ENCODE measurements at regions not wholly inside any gene's neighbourhood (a gene's known extent, or its start where the extent isn't known, plus 50 kb on each side); places are given as distances from the start of the nearest gene placed in this dataset.

DNA sequence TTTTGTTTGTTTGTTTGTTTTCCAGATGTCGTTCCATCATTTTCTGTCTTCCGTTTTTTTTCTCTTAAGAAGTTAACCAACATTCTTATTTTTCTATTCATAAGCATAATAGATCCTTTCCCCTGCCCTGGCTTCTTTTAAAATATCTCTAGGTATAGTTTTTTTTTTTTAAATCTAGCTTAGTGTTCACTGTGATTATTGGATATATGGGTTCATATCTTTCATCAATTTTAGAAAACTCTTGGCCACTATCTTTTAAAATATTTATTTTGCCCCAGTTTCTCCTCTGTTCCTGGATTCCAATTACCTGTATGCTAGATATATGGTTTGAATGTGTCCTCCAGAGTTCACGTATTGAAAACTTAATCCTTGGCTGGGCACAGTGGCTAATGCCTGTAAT is 59.6 kb downstream of the GSX2 start:
- DNase-seq: no peak
- TF ChIP-seq, protein P1, sequence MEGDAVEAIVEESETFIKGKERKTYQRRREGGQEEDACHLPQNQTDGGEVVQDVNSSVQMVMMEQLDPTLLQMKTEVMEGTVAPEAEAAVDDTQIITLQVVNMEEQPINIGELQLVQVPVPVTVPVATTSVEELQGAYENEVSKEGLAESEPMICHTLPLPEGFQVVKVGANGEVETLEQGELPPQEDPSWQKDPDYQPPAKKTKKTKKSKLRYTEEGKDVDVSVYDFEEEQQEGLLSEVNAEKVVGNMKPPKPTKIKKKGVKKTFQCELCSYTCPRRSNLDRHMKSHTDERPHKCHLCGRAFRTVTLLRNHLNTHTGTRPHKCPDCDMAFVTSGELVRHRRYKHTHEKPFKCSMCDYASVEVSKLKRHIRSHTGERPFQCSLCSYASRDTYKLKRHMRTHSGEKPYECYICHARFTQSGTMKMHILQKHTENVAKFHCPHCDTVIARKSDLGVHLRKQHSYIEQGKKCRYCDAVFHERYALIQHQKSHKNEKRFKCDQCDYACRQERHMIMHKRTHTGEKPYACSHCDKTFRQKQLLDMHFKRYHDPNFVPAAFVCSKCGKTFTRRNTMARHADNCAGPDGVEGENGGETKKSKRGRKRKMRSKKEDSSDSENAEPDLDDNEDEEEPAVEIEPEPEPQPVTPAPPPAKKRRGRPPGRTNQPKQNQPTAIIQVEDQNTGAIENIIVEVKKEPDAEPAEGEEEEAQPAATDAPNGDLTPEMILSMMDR (IDR thresholded peaks at IDR 0.05; ENCODE audit: insufficient read depth in 1 of 2, low read depth in 1 of 2, low read length in 1 of 2, severe bottlenecking in 1 of 2, unreplicated experiment in 1 of 2): no peak
- no TSS peak for BruUV-seq (replicated peaks)
- ChIA-PET POLR2A (no interaction called here), CTCF (interaction anchor here (1.6 kb wide), 1 partner anchor 74 kb away, joined by 5 read pairs; no protein-coding TSS in a partner anchor)
- Histone ChIP-seq H3K36me3 (ENCODE audit: control insufficient read depth, insufficient read depth, low read length) (no peaks in the 10 kb centered on the region), H3K4me3 (ENCODE audit: low read depth, low read length) (no peak overlapping the region), H3K4me1 (no peaks in the 10 kb centered on the region), H3K27me3 (replicated peaks; ENCODE audit: control insufficient read depth, insufficient read depth, low read length) (no peaks in the 10 kb centered on the region), H3K9me3 (peaks cover 9% of the 10 kb centered on the region)
- Mint-ChIP-seq H3K36me3 (ENCODE audit: insufficient read depth, unreplicated experiment) (no peaks in the 10 kb centered on the region), H3K4me1 (ENCODE audit: low read depth, unreplicated experiment) (no peaks in the 10 kb centered on the region), H3K27ac (ENCODE audit: unreplicated experiment) (no peak overlapping the region), H3K4me3 (ENCODE audit: unreplicated experiment) (no peak overlapping the region), H3K9me3 (ENCODE audit: unreplicated experiment) (peaks cover 10% of the 10 kb centered on the region), H3K27me3 (ENCODE audit: insufficient read depth, unreplicated experiment) (no peaks in the 10 kb centered on the region)
- intact Hi-C loops (cut with micrococcal nuclease; ENCODE audit: unreplicated experiment): no loop called here

DNA sequence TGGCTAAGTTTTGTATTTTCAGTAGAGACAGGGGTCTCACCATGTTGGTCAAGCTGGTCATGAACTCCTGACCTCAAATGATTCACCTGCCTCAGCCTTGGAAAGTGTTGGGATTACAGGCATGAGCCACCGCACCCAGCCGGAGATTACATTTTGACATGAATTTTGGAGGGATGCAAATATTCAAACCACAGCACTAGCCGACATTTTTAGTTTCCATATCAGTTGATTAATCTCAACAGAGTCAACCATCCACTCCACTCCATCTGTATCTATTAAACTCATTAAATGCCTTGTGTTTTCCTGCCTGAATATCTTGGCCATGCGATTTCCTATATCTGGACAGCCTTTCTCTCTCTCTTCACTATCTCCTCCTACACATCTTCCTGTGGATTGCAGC is 64.1 kb upstream of the PDGFRA start:
- TF ChIP-seq, protein P1 (IDR thresholded peaks at IDR 0.05; ENCODE audit: insufficient read depth in 1 of 2, low read depth in 1 of 2, low read length in 1 of 2, severe bottlenecking in 1 of 2, unreplicated experiment in 1 of 2): no peak
- Mint-ChIP-seq H3K9me3 (ENCODE audit: unreplicated experiment) (no peaks in the 10 kb centered on the region), H3K27ac (ENCODE audit: unreplicated experiment) (no peak overlapping the region), H3K36me3 (ENCODE audit: insufficient read depth, unreplicated experiment) (no peaks in the 10 kb centered on the region), H3K27me3 (ENCODE audit: insufficient read depth, unreplicated experiment) (no peaks in the 10 kb centered on the region), H3K4me3 (ENCODE audit: unreplicated experiment) (no peak overlapping the region), H3K4me1 (ENCODE audit: low read depth, unreplicated experiment) (peaks cover 6% of the 10 kb centered on the region)
- no peak overlapping the region for H3K4me3 ChIP-seq (ENCODE audit: low read depth, low read length)
- BruUV-seq (replicated peaks): no TSS peak
- POLR2A ChIA-PET: no interaction called here
- DNase-seq: no peak
- intact Hi-C loops (cut with micrococcal nuclease; ENCODE audit: unreplicated experiment): no loop called here
- H3K27me3 ChIP-seq (replicated peaks; ENCODE audit: control insufficient read depth, insufficient read depth, low read length): no peaks in the 10 kb centered on the region
- CTCF ChIA-PET: no interaction called here
- H3K9me3 ChIP-seq: 0 out of 2 replicates have a peak, but pooled peaks cover 9% of the 10 kb centered on the region
- H3K36me3 ChIP-seq (ENCODE audit: control insufficient read depth, insufficient read depth, low read length): no peaks in the 10 kb centered on the region
- peaks cover 7% of the 10 kb centered on the region for H3K4me1 ChIP-seq

DNA sequence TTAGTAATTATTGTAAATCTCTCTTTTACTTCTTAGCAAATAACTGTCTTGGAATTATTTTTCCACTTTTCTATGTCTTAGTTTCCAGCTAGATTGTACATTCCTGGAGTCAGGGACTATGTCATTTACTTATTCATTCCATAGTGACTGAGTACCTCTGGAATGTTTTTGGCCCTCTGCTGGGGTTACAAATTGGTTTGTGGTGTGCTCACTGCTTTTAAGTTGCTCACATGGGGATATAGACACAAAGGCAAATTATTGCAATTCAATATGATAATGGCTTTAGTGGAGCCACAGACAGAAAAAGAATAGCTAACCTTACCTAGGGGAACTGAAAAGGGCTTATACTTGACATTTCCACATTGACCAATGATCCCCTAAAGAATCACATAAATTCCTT is 63.7 kb upstream of the PDGFRA start:
- Mint-ChIP-seq H3K4me3 (ENCODE audit: unreplicated experiment) (no peak overlapping the region), H3K9me3 (ENCODE audit: unreplicated experiment) (no peaks in the 10 kb centered on the region), H3K4me1 (ENCODE audit: low read depth, unreplicated experiment) (peaks cover 6% of the 10 kb centered on the region), H3K27ac (ENCODE audit: unreplicated experiment) (no peak overlapping the region), H3K36me3 (ENCODE audit: insufficient read depth, unreplicated experiment) (no peaks in the 10 kb centered on the region), H3K27me3 (ENCODE audit: insufficient read depth, unreplicated experiment) (no peaks in the 10 kb centered on the region)
- no peak overlapping the region for H3K4me3 ChIP-seq (ENCODE audit: low read depth, low read length)
- BruUV-seq (replicated peaks): no TSS peak
- ChIA-PET CTCF (no interaction called here), POLR2A (no interaction called here)
- H3K36me3 ChIP-seq (ENCODE audit: control insufficient read depth, insufficient read depth, low read length): no peaks in the 10 kb centered on the region
- intact Hi-C loops (cut with micrococcal nuclease; ENCODE audit: unreplicated experiment): no loop called here
- TF ChIP-seq, protein P1 (IDR thresholded peaks at IDR 0.05; ENCODE audit: insufficient read depth in 1 of 2, low read depth in 1 of 2, low read length in 1 of 2, severe bottlenecking in 1 of 2, unreplicated experiment in 1 of 2): no peak
- 0 out of 2 replicates have a peak, but pooled peaks cover 9% of the 10 kb centered on the region for H3K9me3 ChIP-seq
- H3K27me3 ChIP-seq (replicated peaks; ENCODE audit: control insufficient read depth, insufficient read depth, low read length): no peaks in the 10 kb centered on the region
- DNase-seq: peak in 1 of 2 experiments; percentile 7
- H3K4me1 ChIP-seq: peaks cover 7% of the 10 kb centered on the region
